Inflammatory macrophage (primary cell): ENCODE measurements at regions not wholly inside any gene's neighbourhood (a gene's known extent, or its start where the extent isn't known, plus 50 kb on each side); places are given as distances from the start of the nearest gene placed in this dataset.

Source experiments
- DNase-seq, 2 donors: peaks; one replicate each; pipeline ENCODE4 v3.0.0-alpha.2; 2020 to 2022

DNA sequence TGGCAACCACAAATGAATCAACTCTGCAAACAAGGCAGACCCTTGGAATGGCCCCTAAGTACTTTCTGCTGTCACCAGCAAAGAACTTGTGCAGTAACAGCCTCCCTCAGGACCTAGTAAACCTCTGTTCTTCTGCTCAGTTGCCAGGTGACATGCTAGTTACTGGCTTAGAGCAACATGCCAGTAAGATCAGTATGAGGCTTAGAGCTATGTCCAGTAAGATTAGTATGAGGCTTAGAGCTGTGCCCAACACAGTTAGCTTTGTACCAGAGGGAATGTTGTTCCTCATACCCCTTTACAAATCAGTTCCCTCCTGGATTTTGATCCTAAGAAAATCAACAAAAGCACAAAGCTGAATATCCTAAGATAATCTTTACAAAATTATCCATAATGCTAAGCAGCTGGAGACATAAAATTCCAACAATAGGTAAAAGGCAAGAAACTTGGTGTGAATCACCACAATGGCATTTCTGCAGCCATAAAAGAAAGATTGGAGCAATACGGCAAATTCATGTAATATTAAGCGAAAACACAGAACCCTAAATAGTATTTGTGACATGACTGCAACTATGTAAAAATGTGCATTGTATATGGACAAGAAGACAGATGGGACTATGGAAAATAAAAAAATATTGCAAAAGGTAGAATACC is 107.3 kb upstream of the LPP start:
- no peak for DNase-seq

DNA sequence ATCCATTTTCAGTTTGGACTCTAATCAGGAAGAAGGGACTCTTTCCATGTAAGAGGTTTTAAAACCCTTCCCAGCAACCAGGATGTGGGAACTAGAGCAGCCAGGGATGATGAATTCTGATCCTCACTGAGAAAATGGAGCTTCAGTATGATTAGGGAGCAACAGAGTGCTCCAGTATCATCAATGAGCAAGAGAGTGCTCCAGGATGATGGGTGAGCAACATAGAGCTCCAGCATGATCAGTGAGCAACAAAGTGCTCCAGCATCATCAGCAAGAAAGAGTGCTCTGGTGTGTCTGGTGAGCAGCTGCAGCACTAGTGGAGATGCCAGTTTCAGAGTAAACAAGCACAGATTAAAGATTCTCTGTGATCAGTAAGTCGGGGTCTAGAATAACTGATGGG is 106.4 kb upstream of the LPP start:
- DNase-seq, result no peak

DNA sequence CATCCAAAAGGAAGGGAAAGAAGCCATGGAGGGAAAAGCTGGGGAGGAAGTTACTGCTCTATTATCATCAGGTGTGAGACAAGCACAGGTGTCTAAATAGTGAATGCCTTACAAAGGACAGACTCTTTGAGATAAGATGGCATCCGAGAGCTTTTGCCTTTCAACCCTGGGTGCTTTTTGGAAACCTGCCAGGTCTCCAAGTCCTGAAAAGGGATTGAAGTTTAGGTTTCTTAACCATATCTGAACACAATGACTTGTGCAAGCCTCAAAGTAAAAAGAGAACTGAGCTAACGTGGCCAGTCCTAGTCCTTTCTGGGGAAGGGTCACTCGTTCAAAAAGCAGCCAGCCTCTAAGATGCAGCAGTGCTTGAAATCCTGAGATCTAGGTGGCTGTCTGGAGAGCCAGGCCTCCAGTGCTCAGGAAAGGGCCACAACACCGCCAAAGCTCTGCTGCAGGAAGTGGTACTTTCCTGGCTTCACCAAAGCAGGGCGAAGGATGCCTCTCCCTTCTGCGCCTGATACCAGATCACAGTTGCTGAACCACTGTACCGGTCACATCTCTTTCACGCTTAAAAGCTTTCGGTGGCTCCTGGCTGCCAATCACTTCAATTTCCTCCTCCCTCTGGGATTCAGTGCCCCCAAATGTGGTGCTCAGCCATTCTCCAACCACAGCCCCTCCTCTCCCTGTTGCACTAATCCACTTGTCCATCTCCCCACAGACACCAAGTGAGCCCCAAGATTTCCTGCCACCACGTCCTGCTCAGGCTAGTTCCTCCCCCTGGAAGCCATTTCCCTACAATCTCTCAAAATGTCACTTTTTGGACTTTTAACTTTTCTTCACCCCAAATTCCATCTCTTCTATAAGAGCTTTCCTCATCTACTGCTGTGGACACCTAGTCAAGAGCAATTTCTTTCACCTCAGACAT is 104.1 kb upstream of the LPP start:
- peak in 1 of 2 donors; percentile 9 for DNase-seq

DNA sequence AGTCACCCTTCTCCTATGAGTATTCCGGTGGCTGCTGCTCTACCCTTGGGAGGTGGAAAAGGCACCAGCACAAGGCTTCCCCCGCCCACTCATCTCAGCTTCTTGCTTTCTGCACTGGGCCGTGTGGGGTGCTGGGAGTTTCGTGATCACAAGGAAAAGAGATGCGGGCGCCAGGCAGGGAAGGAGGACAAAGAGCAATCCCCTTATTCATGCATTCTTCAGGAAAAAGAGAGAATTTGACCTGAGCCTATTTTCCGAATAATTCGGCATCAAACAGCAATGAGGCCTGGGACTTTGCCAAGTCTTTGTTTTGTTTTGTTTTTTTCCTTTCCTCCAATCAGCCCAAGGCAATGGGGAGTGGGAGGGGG is 102.2 kb upstream of the LPP start:
- DNase-seq, result no peak

DNA sequence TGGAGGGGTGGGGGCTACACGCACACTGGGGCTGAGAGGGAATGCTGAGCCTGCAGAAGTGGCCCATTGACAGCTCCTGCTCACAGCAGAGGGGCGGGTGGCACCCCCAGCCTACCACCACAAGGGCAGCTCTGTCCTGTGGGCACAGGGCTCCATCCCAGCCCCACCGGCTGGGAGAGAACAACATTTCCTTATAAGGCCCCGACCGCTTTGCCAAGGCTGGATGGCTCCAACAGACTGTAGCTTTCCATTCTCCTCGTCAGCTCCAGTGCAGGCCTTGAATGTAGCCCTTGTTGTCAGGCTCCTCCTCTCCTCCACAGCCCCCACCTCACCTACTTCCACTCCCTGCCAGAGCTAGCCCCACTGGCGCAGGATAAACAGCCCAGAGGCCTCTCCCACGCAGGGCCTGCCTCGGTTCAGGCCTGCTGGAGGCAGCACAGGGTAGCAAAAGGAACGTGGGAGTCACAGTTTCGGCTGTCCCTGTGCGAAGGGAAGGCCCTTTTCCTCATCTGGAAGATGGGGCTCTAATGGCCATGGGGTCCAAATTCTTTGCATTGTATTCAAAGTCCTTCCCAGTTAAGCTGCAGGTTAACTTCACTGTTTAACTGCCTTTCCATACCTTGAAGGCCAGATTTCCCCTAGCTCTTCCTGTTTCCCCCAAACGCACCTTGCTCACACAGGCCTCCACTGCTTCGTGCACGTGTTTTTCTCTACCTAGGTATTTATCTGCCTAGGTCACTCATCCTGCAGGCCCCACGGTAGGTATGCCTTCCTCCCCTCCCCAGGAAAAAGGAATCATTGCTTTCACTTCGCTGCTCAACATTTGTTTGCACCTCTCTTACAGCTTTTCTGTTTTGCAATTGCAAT is 101.6 kb upstream of the LPP start:
- DNase-seq, result no peak

DNA sequence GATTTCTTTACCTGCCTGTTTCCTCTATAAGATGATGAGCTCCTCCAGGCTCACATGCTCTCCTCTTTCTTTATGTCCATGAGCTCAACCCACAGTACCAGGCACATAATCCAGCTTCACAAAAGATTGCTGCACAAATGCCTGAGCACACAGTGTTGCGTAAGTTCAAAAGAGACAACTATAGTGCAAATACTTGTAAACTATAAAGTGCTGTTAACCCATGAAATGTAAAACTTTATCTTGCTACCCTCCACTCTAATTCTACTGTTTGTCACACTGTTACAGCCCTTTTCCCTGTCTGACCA is 101.0 kb upstream of the LPP start:
- DNase-seq, result no peak

DNA sequence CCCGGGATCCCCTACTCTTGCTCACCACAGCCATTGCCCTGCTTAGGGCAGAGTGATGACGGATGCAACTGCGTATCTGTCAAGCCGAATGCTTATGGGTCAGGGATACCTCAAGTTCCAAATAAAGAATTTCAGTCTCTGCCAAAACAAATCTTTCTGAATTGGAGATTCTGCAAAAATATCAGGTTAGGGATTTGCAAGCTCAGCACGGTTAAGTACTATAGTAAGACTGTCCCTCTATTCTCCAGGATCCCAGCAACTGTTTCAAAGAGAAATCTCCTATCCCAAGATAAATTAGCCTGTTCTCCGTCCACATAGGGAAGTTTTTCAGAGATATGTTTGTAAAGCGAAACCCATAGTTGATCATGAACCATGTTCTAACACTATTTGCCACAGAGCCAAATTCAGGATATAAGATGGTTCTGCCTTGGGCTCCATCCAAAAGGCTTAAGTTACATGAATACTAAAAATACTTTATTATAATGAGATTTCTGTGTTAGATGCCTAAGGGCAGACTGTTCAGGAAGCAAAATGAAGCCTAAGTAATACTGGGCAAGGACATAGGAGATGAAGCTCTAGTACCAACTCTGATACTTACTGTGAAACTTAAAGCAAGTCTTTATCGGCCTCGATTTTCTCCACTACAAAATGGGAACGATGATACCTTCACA is 100.1 kb upstream of the LPP start:
- DNase-seq, result no peak

DNA sequence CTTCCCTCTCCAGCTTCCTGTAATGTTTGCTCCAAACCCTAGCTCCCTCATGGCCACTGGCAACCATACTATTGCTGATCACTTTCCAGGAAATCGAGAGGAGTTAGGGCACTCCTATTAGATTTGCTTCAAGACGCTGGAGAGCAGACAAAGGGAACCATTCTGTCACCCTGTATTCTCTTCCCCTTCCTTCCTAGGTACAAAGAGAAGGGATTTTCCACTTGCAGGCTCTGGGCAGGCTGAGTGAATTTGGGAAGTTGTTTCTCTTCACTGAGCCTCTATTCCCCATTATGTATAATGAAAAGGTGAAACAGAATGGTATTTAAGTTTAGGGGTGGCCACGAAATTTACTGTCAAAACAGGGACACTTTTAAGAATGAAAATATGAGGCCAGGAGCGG is 99.4 kb upstream of the LPP start:
- DNase-seq, result peak in 1 of 2 donors; percentile 28

DNA sequence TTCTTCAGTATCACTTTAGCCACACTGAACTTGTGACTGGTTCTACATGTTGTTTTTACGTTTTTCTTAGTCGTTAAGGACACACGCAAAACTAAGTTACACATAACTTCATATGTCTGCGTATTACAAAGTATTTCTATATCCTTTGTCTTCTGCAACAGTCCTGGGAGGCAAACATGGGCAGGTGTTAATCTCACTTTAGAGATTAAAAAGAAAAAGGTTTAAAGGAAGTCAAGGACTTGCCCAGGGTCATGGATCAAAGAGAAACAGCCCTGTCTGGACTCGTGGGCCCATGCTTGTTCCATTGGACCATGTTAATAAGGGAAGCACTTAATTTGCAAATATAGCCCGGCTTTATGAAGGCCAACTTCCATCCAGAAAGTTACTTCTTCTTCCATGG is 98.6 kb upstream of the LPP start:
- no peak for DNase-seq

DNA sequence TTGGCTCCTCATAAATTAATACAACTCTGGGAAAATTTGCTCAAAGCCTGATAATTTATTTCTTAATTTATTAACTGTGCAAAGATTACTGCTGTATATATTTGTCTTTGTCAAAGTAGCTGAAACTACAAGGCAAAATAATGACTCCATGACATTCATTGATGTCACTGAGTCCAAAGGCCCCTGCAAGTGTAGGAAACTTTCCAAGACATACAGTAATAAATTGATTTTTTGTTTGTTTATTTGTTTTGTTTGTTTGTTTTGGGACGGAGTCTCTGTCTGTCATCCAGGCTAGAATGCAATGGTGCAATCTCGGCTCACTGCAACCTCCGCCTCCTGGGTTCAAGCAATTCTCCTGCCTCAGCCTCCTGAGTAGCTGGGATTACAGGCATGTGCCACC is 96.8 kb upstream of the LPP start:
- DNase-seq, result no peak

DNA sequence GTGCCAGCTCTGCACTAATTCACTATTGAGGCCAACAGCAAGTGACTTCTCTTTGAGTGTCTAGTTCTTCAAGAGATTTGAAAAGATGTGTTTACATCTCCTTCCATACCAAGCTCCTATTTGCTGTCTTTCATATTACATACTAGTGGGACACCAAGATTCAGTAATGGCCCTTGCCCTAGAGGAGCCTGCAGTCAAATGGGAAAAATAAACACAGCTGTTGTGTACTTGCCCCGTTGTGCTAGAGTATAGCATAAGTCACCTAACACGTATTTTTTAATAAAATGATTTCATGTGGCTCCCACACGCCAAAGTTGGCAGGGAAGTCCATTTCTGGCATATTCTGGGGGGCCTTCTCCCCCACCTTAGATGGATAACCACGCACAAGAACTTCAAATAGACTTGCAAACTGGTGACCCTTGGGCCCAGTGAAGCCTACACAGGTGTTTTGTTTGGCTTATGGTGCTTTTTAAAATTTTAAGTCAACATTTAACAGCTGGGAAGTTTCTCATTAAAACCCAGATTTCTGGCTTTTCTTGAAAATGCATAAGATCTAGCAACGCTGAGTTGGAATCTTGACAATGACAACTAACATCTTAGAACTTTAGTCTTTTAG is 95.3 kb upstream of the LPP start:
- no peak for DNase-seq

DNA sequence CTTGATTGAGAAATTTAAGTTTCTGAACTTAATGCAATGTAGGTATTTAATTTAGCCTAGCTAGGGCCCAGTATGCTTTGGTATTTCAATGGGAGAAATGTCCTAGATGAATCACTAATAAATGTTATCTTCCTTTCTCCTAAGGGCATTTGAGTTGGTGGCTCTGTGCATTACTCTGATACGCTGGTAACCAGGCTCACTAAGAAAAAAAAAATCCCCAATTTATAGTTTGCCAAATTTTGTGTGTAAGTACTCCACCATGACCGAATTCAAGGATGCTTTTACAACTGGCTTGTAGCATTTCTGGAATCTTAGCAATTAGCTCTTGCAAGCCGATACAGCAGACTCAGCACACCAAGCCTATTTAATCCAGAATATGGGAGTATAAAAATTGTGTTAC is 94.6 kb upstream of the LPP start:
- DNase-seq, result no peak

DNA sequence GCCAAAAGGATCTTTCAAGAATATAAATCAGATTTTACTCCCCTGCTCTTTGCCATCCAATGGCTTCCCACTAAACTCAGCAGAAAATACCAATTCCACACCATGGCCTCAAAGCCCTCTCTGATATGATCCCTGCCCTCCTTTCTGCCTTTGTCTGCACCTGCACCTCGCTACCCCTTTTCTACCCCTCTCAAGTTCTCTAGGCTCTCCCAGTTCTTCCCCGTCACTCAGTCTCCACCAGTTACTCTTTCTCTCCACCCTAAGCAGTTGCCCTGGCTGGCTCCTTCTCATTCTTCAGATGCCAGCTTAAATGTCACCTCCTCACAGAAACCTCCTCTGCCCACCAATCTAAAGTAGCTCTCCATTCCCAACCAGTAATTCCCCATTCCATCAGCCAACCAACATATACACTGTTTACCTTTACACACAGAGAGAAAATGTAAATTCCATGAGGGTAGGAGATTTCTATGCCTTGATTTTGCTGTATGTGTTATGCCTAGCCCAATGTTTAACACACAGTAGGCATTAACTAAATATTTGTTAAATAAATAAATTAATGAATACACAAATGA is 93.6 kb upstream of the LPP start:
- DNase-seq, result no peak

DNA sequence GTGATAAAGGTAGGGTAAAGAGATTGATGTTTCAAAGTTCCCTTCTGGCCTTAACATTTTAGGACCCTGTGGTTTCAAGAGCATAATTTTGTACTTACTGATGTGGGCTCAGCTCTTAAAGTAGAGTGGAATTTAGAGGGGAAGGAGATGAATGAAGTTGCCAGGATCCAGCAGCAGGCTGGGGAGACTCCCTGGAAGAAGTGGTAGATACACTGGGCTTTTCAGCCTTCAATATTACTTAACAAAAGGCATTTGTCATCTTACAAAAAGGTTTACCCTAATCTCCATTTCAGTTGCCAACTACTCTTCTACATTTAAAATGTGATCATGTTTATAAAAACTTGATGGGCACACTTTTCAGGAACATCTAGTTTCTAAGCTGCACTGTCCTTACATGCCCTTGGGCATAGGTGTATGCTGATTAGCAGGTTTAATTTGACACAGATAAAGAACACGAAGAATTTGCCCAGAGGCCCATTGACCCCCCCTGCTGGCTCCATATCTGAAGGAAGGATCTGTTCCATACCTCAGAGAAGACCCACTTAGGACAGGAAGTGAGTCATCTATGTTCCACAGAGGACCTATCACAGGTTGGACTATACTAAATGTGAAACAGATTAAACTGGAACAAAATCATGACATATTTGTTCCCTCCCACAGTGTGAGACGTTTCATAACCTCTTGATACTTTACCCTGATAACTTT is 93.0 kb upstream of the LPP start:
- DNase-seq, result peak in 1 of 2 donors; percentile 14

DNA sequence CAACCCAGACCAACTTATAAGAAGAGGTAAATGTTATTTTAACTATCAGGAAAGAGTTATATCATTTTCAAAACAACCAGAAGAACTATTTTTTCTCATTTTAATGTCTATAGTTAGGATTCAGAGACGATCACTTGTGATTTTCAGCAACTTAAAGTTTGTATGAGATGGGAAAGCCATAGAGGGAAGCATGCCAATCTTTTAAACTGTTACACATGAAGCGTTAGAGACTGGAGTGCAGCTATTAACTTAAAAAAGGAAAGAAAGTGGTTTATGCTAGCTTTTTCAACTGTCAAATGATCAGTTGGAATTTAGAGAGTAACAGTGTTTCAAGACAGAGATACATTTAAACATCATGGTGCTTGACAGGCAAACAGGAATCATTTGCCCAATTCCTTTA is 91.7 kb upstream of the LPP start:
- DNase-seq, result no peak

DNA sequence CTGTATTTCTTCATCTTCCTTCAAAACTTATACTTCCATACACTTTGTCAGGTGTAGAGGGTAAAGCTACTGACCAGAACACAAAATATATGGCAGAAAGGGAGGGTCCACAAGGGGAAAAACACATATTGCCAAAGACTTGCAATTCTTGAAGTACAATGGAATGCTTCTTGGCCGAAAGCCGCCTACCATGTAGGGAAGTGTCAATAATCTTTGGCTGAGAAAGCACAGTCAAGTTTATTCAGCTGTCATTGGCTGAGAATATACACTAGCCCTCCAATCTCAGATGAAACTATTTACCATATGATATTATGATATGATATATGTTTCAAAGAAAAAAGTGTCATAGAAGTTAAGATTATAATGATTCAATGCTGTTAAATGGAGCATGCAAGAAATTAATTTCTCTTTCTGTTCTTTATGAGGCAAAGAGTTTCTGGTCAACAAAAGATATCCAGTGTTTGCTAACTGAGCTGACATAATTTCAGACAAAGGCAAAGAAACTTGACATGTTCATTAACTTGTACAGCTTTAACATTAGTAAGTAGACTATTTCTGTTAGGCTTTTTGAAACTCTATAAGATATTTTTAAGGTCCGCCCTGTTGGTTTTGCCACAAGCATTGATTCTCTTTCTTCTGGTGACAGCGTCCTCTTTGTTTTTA is 89.0 kb upstream of the LPP start:
- no peak for DNase-seq

DNA sequence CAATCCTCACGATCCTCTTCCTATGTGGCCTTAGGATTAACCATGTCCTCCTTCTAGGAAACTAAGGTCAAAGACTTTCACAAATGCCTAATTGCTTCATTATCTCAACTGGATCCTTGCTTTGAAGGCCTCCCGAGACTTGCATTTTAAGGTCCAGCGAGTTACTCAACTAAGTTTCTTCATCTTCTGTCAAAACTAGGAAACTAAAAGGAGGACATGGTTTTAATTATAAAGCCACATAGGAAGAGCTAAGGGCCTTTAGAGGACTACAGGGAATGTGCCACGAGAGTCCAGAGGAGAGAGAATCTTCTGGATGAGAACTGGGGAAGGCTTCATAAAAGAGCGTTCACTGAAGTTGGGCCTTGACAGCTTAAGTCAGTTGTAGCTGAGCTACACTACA is 87.8 kb upstream of the LPP start:
- no peak for DNase-seq

DNA sequence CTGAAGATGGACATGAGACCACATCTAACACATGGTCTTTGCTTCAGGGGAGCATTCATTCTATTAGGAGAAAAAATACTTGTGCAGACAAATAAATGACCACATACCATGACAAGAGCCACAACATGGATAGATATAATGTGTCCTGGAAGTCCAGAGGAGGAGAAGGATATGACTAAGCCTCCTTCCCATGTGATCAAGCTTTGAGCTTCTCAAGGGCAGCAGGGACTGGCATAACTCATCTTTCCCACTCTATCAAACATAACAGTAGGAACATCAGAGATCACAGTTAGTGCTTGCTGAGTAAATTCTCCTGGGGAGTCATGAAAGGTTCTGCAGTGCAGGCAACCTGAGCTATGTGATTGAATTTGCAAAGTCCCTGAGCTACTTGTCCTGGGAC is 86.0 kb upstream of the LPP start:
- no peak for DNase-seq

DNA sequence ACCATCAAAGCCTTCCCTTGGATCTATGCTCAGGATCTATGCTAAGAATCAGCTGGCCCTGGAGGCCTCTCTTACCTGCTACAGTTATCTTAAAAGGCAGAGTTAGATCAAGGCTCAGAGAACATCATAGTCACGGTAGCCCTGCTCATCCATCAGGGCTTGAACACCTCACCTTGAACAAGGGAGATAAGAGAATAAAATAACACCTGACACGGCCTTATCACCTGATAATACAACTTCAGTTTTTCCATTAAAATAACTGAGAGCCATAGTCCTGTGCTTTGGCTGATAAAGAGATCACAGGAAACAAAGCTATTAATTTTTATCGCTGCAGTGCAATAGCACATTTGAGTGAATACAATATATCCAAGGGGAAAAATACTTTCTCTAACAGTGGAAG is 85.6 kb upstream of the LPP start:
- DNase-seq, result no peak

DNA sequence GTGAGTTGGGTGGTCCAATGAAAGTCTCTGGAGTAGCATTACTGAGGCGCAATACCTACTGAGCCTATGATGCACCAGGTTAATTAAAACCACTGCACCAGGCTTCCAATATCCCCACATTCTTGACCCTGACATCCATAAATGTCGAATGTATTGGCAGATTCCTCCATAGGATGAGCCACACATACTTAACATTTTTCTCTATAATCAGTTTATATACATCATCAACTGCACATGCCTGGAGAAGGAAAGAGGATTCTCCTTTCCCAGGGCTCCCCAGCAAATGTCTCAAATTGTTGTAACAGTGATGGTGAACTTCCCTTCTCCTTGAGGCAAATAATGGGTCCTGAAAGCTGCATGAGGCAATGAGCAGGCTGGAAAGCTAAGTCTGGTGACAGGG is 82.3 kb upstream of the LPP start:
- no peak for DNase-seq

DNA sequence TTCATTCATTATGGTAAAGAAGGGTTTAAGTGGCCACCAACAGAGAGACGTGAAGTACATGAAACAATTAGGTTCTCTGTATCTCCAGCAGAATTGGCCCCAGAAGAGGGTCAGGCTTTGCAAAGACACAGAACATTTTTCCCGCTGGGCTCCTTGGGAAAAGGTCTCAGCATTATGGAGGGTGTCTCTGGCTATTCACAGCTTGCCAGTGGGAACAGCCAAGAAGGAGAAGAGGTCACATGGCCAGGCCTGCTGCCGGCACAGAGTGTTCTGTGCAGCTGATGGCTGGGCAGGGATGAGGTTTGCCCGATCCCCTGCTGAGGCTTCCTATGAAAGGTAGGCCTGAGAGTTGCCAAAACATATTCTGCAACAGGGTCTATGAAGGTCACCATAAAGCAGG is 77.8 kb upstream of the LPP start:
- no peak for DNase-seq
